ENCODE measurements at regions not wholly inside any gene's neighbourhood (a gene's known extent, or its start where the extent isn't known, plus 50 kb on each side); places are given as distances from the start of the nearest gene placed in this dataset.

DNA sequence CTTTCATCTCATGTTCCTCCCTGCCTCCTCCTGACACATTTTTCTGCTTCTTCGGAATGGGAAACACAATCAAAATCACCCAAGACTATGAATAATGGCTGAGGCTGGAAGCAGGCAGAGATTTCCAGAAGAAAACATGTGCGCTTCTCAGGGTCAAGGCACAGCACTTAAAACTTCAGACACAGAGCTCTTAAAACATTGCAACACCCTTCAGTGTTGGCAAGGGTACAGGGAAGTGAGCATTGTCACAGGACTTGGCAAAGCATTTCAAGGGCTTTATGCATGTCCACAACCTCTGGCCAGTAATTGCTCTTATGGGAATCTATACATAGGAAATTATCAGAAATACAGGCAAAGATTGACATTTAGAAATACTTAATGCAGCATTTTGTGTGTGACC lies 477.6 kb upstream of the KLHL29 start:
- no peaks in the 10 kb centered on the region for H3K9me3 ChIP-seq (replicated peaks)
- no peak overlapping the region for H3K27ac ChIP-seq
- H3K4me1 ChIP-seq (replicated peaks), result no peaks in the 10 kb centered on the region
- no peak overlapping the region for H3K4me3 ChIP-seq
- H3K36me3 ChIP-seq, result no peaks in the 10 kb centered on the region
- no peak for DNase-seq (ENCODE audit: low read depth in 1 of 2, low spot score in 2 of 2)
- no peaks in the 10 kb centered on the region for H3K27me3 ChIP-seq (replicated peaks)

DNA sequence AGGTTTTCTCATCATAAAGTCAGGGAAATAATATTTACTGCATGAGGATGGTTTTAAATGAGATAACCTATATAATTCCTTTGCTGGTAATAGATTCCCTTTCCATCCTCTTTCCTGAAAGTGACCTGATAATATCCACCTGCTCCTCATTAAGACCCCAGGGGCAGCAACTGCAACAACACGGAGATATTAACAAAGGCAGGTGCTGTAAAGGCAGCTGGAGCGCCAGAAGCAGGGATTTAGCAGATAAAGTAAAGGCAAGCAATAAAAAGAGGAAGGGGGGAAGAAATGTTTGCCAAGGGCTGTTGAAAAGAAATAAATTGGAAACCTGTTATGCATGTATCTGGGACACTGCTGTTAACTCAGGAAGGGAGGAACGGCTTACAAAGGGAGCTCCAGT lies 472.6 kb upstream of the KLHL29 start:
- DNase-seq (ENCODE audit: low read depth in 1 of 2, low spot score in 2 of 2), result no peak
- Histone ChIP-seq H3K27me3 (replicated peaks) (no peaks in the 10 kb centered on the region), H3K36me3 (no peaks in the 10 kb centered on the region), H3K27ac (no peak overlapping the region), H3K4me1 (replicated peaks) (no peaks in the 10 kb centered on the region), H3K9me3 (replicated peaks) (no peaks in the 10 kb centered on the region), H3K4me3 (no peak overlapping the region)

DNA sequence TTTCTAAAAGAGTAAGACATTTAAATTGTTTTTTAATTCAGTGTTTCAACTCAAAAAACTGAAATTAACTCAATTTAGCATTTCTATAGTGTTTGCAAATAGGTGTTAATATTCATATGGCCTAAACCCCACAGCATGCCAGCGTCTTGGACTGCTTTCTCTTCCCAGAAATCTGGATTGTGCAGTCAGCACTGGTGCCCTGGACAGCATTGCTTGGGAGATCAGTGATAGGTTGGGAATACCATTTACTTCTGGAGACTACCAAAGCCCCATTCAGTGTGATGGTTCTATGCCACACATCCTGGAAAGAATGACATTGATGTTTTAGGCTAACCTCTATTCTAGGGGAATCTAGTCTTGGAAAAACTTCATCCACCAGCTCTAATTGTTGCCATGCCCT lies 455.0 kb upstream of the KLHL29 start:
- Histone ChIP-seq H3K36me3 (no peaks in the 10 kb centered on the region), H3K4me3 (no peak overlapping the region), H3K27me3 (replicated peaks) (no peaks in the 10 kb centered on the region), H3K4me1 (replicated peaks) (no peaks in the 10 kb centered on the region), H3K27ac (no peak overlapping the region), H3K9me3 (replicated peaks) (no peaks in the 10 kb centered on the region)
- no peak for DNase-seq (ENCODE audit: low read depth in 1 of 2, low spot score in 2 of 2)

DNA sequence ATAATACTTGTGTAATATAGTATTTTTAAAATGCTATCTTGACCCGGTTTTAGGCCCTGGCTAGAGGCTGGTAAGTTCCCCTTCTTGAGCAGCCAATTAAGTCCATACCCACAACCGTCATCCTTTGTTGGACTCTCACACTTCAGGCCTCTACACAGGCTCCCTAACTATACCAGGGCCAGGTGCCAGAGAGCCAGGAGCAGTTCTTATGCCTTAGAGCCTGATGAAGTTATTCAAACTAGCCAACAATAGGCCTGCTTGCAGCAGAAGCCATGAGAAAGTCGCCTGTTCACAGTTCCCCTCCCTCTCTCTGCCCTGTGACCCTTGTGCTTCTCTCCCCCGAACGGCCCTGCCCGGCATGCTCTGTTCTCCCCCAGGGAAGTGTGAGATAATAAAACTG lies 454.2 kb upstream of the KLHL29 start:
- Histone ChIP-seq H3K4me1 (replicated peaks) (no peaks in the 10 kb centered on the region), H3K36me3 (no peaks in the 10 kb centered on the region)

DNA sequence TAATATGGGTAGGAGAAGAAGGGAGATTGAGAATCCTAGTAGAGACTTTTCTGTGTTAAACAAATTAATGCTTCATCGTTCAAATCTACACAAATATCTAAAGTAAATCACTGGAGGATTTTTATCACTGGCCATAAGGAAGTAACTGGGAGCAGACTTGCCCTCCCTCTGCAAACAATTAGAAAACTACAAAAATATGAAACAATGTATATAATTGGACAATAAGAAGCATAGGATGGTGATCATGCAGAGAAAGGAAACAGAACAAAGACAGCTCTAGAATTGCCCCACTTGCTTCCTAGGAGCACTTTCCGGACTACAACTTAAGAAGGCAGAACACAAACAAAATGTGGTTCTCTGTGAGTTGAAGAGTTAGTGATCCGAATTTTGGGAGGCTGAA lies 452.7 kb upstream of the KLHL29 start:
- DNase-seq (ENCODE audit: low read depth in 1 of 2, low spot score in 2 of 2), result no peak
- Histone ChIP-seq H3K4me3 (no peak overlapping the region), H3K27ac (no peak overlapping the region), H3K27me3 (replicated peaks) (no peaks in the 10 kb centered on the region), H3K9me3 (replicated peaks) (no peaks in the 10 kb centered on the region), H3K36me3 (no peaks in the 10 kb centered on the region), H3K4me1 (replicated peaks) (no peaks in the 10 kb centered on the region)

More for the DNA sequence above, 454.2 kb upstream of the KLHL29 start:
- DNase-seq (ENCODE audit: low read depth in 1 of 2, low spot score in 2 of 2), result no peak
- no peak overlapping the region for H3K27ac ChIP-seq
- no peak overlapping the region for H3K4me3 ChIP-seq
- H3K9me3 ChIP-seq (replicated peaks), result no peaks in the 10 kb centered on the region
- H3K27me3 ChIP-seq (replicated peaks), result no peaks in the 10 kb centered on the region

DNA sequence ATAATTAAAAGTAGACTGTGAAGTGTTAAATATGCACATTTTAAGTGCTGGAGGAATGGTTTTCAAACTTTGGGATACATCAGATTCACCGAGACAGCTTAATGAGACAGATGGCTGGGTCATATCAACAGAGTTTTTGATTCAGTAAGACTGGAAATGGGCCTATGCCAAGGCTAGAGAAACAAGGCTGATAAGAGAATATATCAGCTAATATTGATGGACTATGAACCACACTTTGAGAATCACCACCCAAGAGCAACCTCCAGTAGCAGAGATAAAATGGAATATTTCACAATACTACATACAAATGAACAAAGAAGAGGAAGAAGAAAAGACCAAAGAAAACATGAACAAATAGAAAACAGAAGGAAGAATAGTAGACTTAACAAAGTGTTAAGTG lies 450.2 kb upstream of the KLHL29 start:
- no peaks in the 10 kb centered on the region for H3K4me1 ChIP-seq (replicated peaks)
- H3K4me3 ChIP-seq, result no peak overlapping the region
- no peak overlapping the region for H3K27ac ChIP-seq
- H3K36me3 ChIP-seq, result no peaks in the 10 kb centered on the region
- H3K27me3 ChIP-seq (replicated peaks), result no peaks in the 10 kb centered on the region
- no peak for DNase-seq (ENCODE audit: low read depth in 1 of 2, low spot score in 2 of 2)
- no peaks in the 10 kb centered on the region for H3K9me3 ChIP-seq (replicated peaks)

DNA sequence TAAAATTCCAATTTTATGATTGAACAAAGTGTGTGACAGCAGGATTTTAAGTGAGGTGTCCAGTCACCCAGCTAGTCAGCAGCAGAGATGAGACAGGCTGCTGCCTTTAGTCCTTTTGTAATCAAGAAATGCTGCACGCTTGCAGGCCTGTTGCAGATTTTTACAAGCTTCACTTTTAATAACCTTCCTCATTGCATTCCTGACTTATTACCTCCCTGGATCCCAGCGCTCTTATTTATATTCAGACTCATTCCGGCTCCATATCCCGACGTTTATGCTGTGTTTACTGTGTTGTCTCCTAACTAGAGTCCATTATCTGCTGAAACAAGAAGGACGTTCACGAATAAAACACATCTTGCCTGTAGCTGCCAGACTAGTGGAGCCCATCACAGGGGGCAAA lies 442.5 kb upstream of the KLHL29 start:
- no peak overlapping the region for H3K4me3 ChIP-seq

DNA sequence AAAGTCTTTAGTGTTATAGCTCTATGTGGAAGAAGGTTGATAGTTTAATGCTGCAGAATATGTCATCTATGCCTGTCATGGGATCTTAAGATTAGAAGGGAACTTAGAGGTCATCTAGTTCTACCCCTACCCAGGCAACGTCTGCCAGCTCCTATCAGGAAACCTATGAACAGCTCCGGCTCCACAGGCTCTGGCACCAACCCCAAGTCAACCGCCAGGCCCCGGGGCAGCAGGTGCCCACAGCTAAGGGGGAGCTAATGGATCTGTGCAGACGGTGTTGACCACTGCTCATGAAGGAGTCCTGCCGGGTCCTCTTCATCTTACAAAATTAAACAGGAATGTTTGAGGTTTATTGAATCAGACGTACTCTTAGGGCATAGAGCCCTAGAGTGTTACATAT lies 440.8 kb upstream of the KLHL29 start:
- H3K27ac ChIP-seq, result no peak overlapping the region
- H3K36me3 ChIP-seq, result no peaks in the 10 kb centered on the region
- H3K4me3 ChIP-seq, result no peak overlapping the region
- H3K27me3 ChIP-seq (replicated peaks), result no peaks in the 10 kb centered on the region
- DNase-seq (ENCODE audit: low read depth in 1 of 2, low spot score in 2 of 2), result no peak
- no peaks in the 10 kb centered on the region for H3K9me3 ChIP-seq (replicated peaks)
- no peaks in the 10 kb centered on the region for H3K4me1 ChIP-seq (replicated peaks)

More for the DNA sequence above, 442.5 kb upstream of the KLHL29 start:
- H3K27me3 ChIP-seq (replicated peaks), result no peaks in the 10 kb centered on the region
- no peaks in the 10 kb centered on the region for H3K9me3 ChIP-seq (replicated peaks)
- H3K4me1 ChIP-seq (replicated peaks), result no peaks in the 10 kb centered on the region
- H3K36me3 ChIP-seq, result no peaks in the 10 kb centered on the region
- no peak overlapping the region for H3K27ac ChIP-seq
- no peak for DNase-seq (ENCODE audit: low read depth in 1 of 2, low spot score in 2 of 2)

DNA sequence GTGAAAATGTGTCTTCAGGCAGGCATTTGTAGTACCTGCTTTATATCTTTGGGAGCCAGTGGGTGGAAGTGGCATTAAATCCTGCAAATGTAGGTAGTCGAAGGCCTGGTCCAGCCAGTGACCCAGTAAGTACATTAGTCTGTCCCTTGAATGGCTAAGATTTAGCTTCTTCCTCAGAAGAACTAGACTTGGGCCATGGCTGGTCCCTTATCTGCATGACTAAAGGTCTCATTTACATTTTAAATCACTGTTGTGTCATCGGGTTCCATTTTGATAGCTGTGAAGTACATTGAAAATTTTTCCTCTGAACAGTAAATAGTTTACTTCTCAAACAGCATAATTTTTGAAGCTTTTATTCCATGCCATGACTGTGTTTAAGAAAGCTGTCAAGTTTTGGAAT lies 438.4 kb upstream of the KLHL29 start:
- H3K4me3 ChIP-seq, result no peak overlapping the region
- no peak for DNase-seq (ENCODE audit: low read depth in 1 of 2, low spot score in 2 of 2)
- no peak overlapping the region for H3K27ac ChIP-seq
- H3K27me3 ChIP-seq (replicated peaks), result no peaks in the 10 kb centered on the region
- no peaks in the 10 kb centered on the region for H3K4me1 ChIP-seq (replicated peaks)
- H3K36me3 ChIP-seq, result no peaks in the 10 kb centered on the region
- no peaks in the 10 kb centered on the region for H3K9me3 ChIP-seq (replicated peaks)

DNA sequence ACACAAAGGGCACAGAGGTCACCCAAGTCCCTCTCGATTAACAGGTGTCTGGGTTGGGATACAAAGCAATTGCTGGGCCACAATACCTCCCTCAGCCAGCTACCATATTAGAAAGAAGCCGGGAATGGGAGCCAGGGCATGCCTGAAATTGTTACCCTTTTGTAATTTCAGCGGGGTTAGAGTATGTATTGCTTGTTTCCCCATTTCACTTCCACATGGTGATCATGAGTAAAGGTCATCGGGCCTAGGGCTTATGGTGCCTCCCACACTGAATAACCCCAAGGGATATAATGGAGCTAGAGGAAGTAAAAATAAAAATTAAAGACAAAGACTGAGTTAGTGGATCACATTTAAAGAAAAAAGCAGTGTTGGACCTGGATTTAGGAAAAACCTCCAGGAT lies 437.2 kb upstream of the KLHL29 start:
- DNase-seq (ENCODE audit: low read depth in 1 of 2, low spot score in 2 of 2), result no peak
- H3K27me3 ChIP-seq (replicated peaks), result no peaks in the 10 kb centered on the region
- no peaks in the 10 kb centered on the region for H3K9me3 ChIP-seq (replicated peaks)
- H3K4me1 ChIP-seq (replicated peaks), result no peaks in the 10 kb centered on the region
- no peaks in the 10 kb centered on the region for H3K36me3 ChIP-seq
- no peak overlapping the region for H3K27ac ChIP-seq
- no peak overlapping the region for H3K4me3 ChIP-seq

DNA sequence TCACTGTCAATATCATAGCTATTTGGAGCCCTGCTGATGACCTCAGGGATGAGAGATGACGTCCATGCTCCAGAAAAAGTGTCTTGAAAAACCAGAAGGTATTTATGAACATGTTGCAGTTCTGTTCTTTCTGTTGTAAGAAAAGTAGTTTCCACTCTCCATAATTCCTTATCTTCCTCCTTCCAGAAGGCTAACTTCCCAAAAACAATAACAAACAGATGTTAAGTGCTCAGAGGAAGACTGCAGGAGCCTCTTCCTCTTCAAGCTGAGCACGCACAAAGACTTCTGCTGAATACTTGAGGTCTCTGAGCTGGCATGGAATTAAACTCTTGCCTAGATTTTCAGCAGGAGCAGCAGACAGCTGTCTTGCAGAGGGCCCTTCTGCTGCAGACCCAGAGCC lies 434.5 kb upstream of the KLHL29 start:
- H3K36me3 ChIP-seq, result no peaks in the 10 kb centered on the region
- no peaks in the 10 kb centered on the region for H3K4me1 ChIP-seq (replicated peaks)
- no peaks in the 10 kb centered on the region for H3K9me3 ChIP-seq (replicated peaks)
- H3K4me3 ChIP-seq, result no peak overlapping the region
- DNase-seq (ENCODE audit: low read depth in 1 of 2, low spot score in 2 of 2), result no peak
- no peak overlapping the region for H3K27ac ChIP-seq
- no peaks in the 10 kb centered on the region for H3K27me3 ChIP-seq (replicated peaks)

DNA sequence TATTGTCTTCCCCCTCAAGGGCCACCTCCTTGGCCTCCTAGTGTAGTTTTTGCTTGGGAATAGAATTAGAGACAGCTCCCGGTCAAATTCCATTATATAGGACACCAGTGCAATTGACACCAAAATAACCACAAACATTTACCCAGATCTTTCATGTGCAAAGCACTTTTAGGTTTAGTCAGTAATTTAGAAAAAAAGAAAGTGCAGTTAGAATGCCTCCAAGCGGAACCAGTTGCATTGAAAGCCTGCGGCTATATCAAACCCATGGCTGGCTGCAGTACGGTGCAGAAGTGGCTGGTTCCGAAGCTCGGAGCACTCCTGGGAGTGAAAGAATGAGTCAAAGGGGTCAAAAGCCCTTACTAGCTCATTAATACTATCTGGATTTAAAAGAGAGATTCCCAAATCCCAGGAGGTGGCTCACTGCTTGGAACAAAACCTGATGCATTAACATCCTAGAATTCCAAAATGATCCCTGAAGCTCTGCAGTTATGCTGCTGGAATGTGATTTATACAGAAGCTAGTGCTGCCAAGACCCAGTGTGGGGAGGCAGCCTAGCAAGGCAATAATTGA lies 432.2 kb upstream of the KLHL29 start:
- Histone ChIP-seq H3K27ac (no peak overlapping the region), H3K4me1 (replicated peaks) (no peaks in the 10 kb centered on the region), H3K27me3 (replicated peaks) (no peaks in the 10 kb centered on the region), H3K4me3 (no peak overlapping the region), H3K9me3 (replicated peaks) (no peaks in the 10 kb centered on the region), H3K36me3 (no peaks in the 10 kb centered on the region)
- DNase-seq (ENCODE audit: low read depth in 1 of 2, low spot score in 2 of 2), result no peak

DNA sequence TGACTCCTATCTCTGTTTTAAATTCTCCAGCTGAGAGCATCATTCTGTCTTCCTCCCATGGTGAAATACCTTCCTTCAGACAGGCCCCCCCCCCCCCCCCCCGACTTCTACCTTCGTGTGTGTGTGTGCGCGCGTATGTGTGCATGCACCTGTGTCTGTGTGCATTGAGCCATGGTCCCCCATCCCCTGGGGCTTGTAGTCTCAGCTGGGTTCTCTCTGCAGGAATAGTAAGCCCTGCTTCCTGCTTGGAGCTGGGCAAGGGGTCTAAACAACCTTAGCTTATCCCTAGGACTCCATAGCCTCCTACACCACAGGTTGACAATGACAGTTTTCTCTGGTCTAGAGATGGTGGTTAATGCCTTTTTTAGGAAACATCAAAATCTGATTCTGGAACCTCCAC lies 427.5 kb upstream of the KLHL29 start:
- DNase-seq (ENCODE audit: low read depth in 1 of 2, low spot score in 2 of 2), result no peak
- Histone ChIP-seq H3K4me1 (replicated peaks) (no peaks in the 10 kb centered on the region), H3K27me3 (replicated peaks) (no peaks in the 10 kb centered on the region)

DNA sequence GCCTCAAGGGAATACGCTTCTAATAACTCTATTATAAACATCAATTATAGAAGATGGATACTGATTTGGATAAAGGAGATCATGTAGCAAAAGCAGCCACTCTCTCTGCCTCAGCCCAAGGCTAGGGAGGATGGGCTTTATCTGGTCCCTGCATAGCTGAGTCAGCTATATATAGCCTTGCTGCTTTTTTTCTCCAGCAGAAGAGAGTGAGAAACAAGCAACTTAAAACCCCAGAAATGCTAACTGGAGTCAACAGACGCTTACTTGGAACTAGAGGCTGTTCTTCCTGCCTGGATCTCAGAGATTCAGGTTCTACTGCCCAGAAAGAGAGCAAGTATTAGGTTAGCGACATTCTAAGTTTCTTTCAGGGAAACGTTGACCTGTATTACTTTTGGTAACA lies 426.7 kb upstream of the KLHL29 start:
- Histone ChIP-seq H3K36me3 (no peaks in the 10 kb centered on the region), H3K4me3 (no peak overlapping the region), H3K9me3 (replicated peaks) (no peaks in the 10 kb centered on the region), H3K27me3 (replicated peaks) (no peaks in the 10 kb centered on the region), H3K4me1 (replicated peaks) (no peaks in the 10 kb centered on the region), H3K27ac (no peak overlapping the region)
- DNase-seq (ENCODE audit: low read depth in 1 of 2, low spot score in 2 of 2), result no peak

More for the DNA sequence above, 427.5 kb upstream of the KLHL29 start:
- no peaks in the 10 kb centered on the region for H3K36me3 ChIP-seq
- no peak overlapping the region for H3K4me3 ChIP-seq
- no peaks in the 10 kb centered on the region for H3K9me3 ChIP-seq (replicated peaks)
- no peak overlapping the region for H3K27ac ChIP-seq

DNA sequence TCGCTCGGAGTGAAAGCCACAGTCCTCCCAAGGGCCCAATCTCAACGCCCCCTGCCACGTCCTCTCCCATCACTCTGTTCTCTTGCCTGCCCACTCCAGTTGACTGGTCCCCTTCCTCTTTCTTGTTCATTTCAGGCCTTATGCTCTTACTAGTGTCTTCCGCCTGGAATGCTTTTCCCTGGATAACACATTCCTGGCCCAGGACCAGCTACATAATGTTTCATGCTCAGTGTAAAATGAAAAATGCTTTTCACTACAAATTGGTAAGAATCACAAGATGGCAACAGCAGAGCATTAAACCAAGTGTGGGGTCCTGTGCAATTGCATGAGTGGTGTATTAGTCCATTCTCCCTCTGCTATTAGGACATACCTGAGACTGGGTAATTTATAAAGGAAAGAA lies 417.2 kb upstream of the KLHL29 start:
- no peak for DNase-seq (ENCODE audit: low read depth in 1 of 2, low spot score in 2 of 2)
- Histone ChIP-seq H3K36me3 (no peaks in the 10 kb centered on the region), H3K27ac (no peak overlapping the region), H3K9me3 (replicated peaks) (no peaks in the 10 kb centered on the region), H3K27me3 (replicated peaks) (no peaks in the 10 kb centered on the region), H3K4me3 (no peak overlapping the region), H3K4me1 (replicated peaks) (no peaks in the 10 kb centered on the region)

All from SJSA1 (cell line).